Glutamatergic neuron (in vitro differentiated cells): ENCODE measurements at regions not wholly inside any gene's neighbourhood (a gene's known extent, or its start where the extent isn't known, plus 50 kb on each side); places are given as distances from the start of the nearest gene placed in this dataset.

Experiments
- DNase-seq: peaks from one replicate; pipeline ENCODE4 v3.0.0; 2022
- H3K27ac Mint-ChIP-seq: one replicate; pipeline ENCODE4 v1.8.0; 2020; ENCODE audit warnings: mild to moderate bottlenecking, mixed read lengths, inconsistent platforms; ENCODE audit not compliant: unreplicated experiment
- H3K27me3 Mint-ChIP-seq: one replicate; pipeline ENCODE4 v1.8.0; 2020; ENCODE audit warnings: mild to moderate bottlenecking, moderate library complexity, mixed read lengths, inconsistent platforms; ENCODE audit not compliant: unreplicated experiment
- H3K36me3 Mint-ChIP-seq: one replicate; pipeline ENCODE4 v1.8.0; 2020; ENCODE audit warnings: mild to moderate bottlenecking, mixed read lengths, inconsistent platforms; ENCODE audit not compliant: unreplicated experiment
- H3K4me1 Mint-ChIP-seq: one replicate; pipeline ENCODE4 v1.8.0; 2020; ENCODE audit warnings: mild to moderate bottlenecking, low read depth, mixed read lengths, inconsistent platforms; ENCODE audit not compliant: unreplicated experiment
- H3K4me3 Mint-ChIP-seq: one replicate; pipeline ENCODE4 v1.8.0; 2020; ENCODE audit warnings: mild to moderate bottlenecking, mixed read lengths, inconsistent platforms; ENCODE audit not compliant: unreplicated experiment
- H3K9me3 Mint-ChIP-seq: one replicate; pipeline ENCODE4 v1.8.0; 2020; ENCODE audit warnings: mild to moderate bottlenecking, moderate library complexity, mixed read lengths, inconsistent platforms; ENCODE audit not compliant: unreplicated experiment
- CTCF ChIP-seq: fragments of 200-600 bp; sonication (generic); IDR thresholded peaks from one replicate; pipeline ENCODE4 v1.5.0; 2021; ENCODE audit not compliant: partially characterized antibody, unreplicated experiment

- H3K36me3 Mint-ChIP-seq: no peaks in the 10 kb centered on the region
- no peak for DNase-seq
- H3K27ac Mint-ChIP-seq: no peak overlapping the region
- H3K4me1 Mint-ChIP-seq: peaks cover 4% of the 10 kb centered on the region
- peaks cover 4% of the 10 kb centered on the region for H3K27me3 Mint-ChIP-seq
- TF ChIP-seq CTCF: no peak
- no peaks in the 10 kb centered on the region for H3K9me3 Mint-ChIP-seq
- no peak overlapping the region for H3K4me3 Mint-ChIP-seq
Observed at GRCh38 chr1:59135761-59136255, 161.1 kb upstream of the FGGY start.

- H3K27ac Mint-ChIP-seq: no peak overlapping the region
Observed at GRCh38 chr1:59136541-59137275, 160.2 kb upstream of the FGGY start.

DNA sequence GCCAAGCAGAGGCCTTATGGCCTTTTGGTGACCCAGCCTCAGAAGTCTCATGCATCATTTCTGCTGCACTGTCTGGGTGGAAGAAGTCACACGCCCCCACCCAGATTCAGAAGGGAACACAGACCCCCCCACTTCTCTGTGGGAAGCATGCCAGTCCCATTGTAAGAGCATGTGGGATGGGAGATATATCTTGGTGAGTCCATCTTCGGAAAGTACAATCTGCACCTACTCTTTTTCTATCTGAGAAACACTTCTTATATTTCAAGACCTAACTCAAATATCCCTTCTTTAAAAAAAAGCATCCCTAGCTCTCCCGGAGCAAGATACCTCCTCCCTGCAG is 159.6 kb upstream of the FGGY start:
- Mint-ChIP-seq H3K36me3 (no peaks in the 10 kb centered on the region), H3K9me3 (no peaks in the 10 kb centered on the region), H3K27ac (no peak overlapping the region), H3K4me3 (no peak overlapping the region), H3K27me3 (peaks cover 4% of the 10 kb centered on the region), H3K4me1 (peaks cover 4% of the 10 kb centered on the region)
- no peak for DNase-seq
- TF ChIP-seq CTCF: no peak

More at GRCh38 chr1:59136541-59137275, 160.2 kb upstream of the FGGY start:
- peaks cover 4% of the 10 kb centered on the region for H3K27me3 Mint-ChIP-seq
- no peak for TF ChIP-seq CTCF
- peaks cover 4% of the 10 kb centered on the region for H3K4me1 Mint-ChIP-seq
- H3K9me3 Mint-ChIP-seq: no peaks in the 10 kb centered on the region
- H3K36me3 Mint-ChIP-seq: no peaks in the 10 kb centered on the region
- no peak for DNase-seq
- no peak overlapping the region for H3K4me3 Mint-ChIP-seq

DNA sequence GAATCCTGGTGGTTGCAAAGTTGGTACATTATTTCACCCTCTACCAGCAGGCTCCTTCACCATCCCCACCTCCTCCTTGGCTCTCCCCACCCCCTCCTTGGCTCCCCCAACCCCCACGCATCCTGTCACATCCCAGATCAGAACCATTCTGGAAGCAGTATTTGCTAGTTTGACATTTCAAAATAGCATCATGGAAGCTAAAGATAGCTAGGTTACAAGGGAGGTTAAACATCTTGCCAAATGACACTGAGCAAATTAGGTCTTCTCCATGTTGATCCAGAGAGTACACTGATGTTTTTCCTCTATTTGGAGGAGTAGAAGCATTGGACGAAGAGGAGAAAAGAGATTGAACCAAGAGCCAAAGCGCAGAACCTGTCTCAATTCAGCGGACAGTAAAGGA is 158.9 kb upstream of the FGGY start:
- Mint-ChIP-seq H3K4me1 (peaks cover 4% of the 10 kb centered on the region), H3K27ac (no peak overlapping the region), H3K9me3 (no peaks in the 10 kb centered on the region), H3K4me3 (no peak overlapping the region), H3K36me3 (no peaks in the 10 kb centered on the region), H3K27me3 (peaks cover 4% of the 10 kb centered on the region)
- no peak for DNase-seq
- no peak for TF ChIP-seq CTCF

GRCh38 chr1:59138402-59138801 is 158.5 kb upstream of the FGGY start:
- no peak overlapping the region for H3K4me3 Mint-ChIP-seq
- no peak for TF ChIP-seq CTCF
- no peaks in the 10 kb centered on the region for H3K9me3 Mint-ChIP-seq
- H3K36me3 Mint-ChIP-seq: no peaks in the 10 kb centered on the region
- peaks cover 4% of the 10 kb centered on the region for H3K27me3 Mint-ChIP-seq
- no peak for DNase-seq
- H3K27ac Mint-ChIP-seq: no peak overlapping the region
- H3K4me1 Mint-ChIP-seq: peaks cover 4% of the 10 kb centered on the region
